Iris pigment epithelial cell (primary cell): ENCODE measurements at regions not wholly inside any gene's neighbourhood (a gene's known extent, or its start where the extent isn't known, plus 50 kb on each side); places are given as distances from the start of the nearest gene placed in this dataset.
"Not testable (repeated sequence)": the region's sequence is repeated elsewhere in the genome, so short reads cannot be mapped to it uniquely, and the experiment has no call there.

Experiments
- DNase-seq: peaks from one replicate; pipeline ENCODE4 v3.0.0-alpha.2; 2011; ENCODE audit warnings: low read depth

GRCh38 chr14:55847766-55848165 is 267.8 kb downstream of the KTN1 start:
- peak; percentile 29 for DNase-seq

GRCh38 chr14:55848964-55849363 is 269.0 kb downstream of the KTN1 start:
- no peak for DNase-seq

GRCh38 chr14:55849833-55850232 is 268.4 kb upstream of the PELI2 start:
- no peak for DNase-seq

GRCh38 chr14:55850825-55851241 is 267.4 kb upstream of the PELI2 start:
- peak; percentile 10 for DNase-seq

- no peak for DNase-seq
These were observed 266.9 kb upstream of the PELI2 start for GRCh38 chr14:55851301-55851700.

GRCh38 chr14:55851961-55852360 is 266.2 kb upstream of the PELI2 start:
- no peak for DNase-seq

- DNase-seq = no peak
These were observed 262.5 kb upstream of the PELI2 start for GRCh38 chr14:55855751-55856150.

GRCh38 chr14:55858604-55859003 is 259.6 kb upstream of the PELI2 start:
- DNase-seq = no peak

GRCh38 chr14:55861561-55861960 is 256.6 kb upstream of the PELI2 start:
- not testable (repeated sequence) for DNase-seq

GRCh38 chr14:55864890-55865655 is 253.1 kb upstream of the PELI2 start:
- DNase-seq = no peak

- no peak for DNase-seq
These were observed 250.9 kb upstream of the PELI2 start for GRCh38 chr14:55867311-55867710.

GRCh38 chr14:55867719-55868118 is 250.5 kb upstream of the PELI2 start:
- DNase-seq = peak; percentile 38

GRCh38 chr14:55869397-55870049 is 248.7 kb upstream of the PELI2 start:
- no peak for DNase-seq

GRCh38 chr14:55873169-55873568 is 245.0 kb upstream of the PELI2 start:
- DNase-seq = no peak

GRCh38 chr14:55874785-55875184 is 243.4 kb upstream of the PELI2 start:
- DNase-seq = no peak

GRCh38 chr14:55877942-55878341 is 240.3 kb upstream of the PELI2 start:
- DNase-seq = no peak

GRCh38 chr14:55881577-55882241 is 236.5 kb upstream of the PELI2 start:
- no peak for DNase-seq

- no peak for DNase-seq
These were observed 233.4 kb upstream of the PELI2 start for GRCh38 chr14:55884819-55885218.

- no peak for DNase-seq
These were observed 229.1 kb upstream of the PELI2 start for GRCh38 chr14:55889124-55889523.

GRCh38 chr14:55891692-55892091 is 226.5 kb upstream of the PELI2 start:
- DNase-seq = no peak

- no peak for DNase-seq
These were observed 225.3 kb upstream of the PELI2 start for GRCh38 chr14:55892906-55893305.

- DNase-seq = no peak
These were observed 224.5 kb upstream of the PELI2 start for GRCh38 chr14:55893705-55894104.

GRCh38 chr14:55897031-55897430 is 221.2 kb upstream of the PELI2 start:
- no peak for DNase-seq
